ENCODE measurements at regions not wholly inside any gene's neighbourhood (a gene's known extent, or its start where the extent isn't known, plus 50 kb on each side); places are given as distances from the start of the nearest gene placed in this dataset.

- TF ChIP-seq, protein P1, sequence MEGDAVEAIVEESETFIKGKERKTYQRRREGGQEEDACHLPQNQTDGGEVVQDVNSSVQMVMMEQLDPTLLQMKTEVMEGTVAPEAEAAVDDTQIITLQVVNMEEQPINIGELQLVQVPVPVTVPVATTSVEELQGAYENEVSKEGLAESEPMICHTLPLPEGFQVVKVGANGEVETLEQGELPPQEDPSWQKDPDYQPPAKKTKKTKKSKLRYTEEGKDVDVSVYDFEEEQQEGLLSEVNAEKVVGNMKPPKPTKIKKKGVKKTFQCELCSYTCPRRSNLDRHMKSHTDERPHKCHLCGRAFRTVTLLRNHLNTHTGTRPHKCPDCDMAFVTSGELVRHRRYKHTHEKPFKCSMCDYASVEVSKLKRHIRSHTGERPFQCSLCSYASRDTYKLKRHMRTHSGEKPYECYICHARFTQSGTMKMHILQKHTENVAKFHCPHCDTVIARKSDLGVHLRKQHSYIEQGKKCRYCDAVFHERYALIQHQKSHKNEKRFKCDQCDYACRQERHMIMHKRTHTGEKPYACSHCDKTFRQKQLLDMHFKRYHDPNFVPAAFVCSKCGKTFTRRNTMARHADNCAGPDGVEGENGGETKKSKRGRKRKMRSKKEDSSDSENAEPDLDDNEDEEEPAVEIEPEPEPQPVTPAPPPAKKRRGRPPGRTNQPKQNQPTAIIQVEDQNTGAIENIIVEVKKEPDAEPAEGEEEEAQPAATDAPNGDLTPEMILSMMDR (IDR thresholded peaks at IDR 0.05; ENCODE audit: insufficient read depth, low read length, missing control alignments): peak; percentile 62
- DNase-seq (ENCODE audit: low read depth, low spot score): no peak
- ChIA-PET CTCF (interaction anchor here (0.6 to 2.5 kb wide), 44 partner anchors 8 to 506 kb away, joined by 3 to 25 read pairs (median 4); partner anchors contain the start of genes GRPR and S100G), POLR2A (interaction anchor here (0.6 to 0.7 kb wide), 2 partner anchors 28 to 588 kb away, joined by 3 read pairs; no protein-coding TSS in a partner anchor)
- no peak overlapping the region for H3K4me3 ChIP-seq (ENCODE audit: low read depth, low read length)
Measured at GRCh38 chrX:16436348-16437188, 213.4 kb upstream of the S100G start.

GRCh38 chrX:16440446-16440845 lies 209.5 kb upstream of the S100G start:
- H3K4me3 ChIP-seq (ENCODE audit: low read depth, low read length): no peak overlapping the region
- no peak for DNase-seq (ENCODE audit: low read depth, low spot score)
- TF ChIP-seq, protein P1 (IDR thresholded peaks at IDR 0.05; ENCODE audit: insufficient read depth, low read length, missing control alignments): no peak
- POLR2A ChIA-PET: no interaction called here
- CTCF ChIA-PET: no interaction called here

DNA sequence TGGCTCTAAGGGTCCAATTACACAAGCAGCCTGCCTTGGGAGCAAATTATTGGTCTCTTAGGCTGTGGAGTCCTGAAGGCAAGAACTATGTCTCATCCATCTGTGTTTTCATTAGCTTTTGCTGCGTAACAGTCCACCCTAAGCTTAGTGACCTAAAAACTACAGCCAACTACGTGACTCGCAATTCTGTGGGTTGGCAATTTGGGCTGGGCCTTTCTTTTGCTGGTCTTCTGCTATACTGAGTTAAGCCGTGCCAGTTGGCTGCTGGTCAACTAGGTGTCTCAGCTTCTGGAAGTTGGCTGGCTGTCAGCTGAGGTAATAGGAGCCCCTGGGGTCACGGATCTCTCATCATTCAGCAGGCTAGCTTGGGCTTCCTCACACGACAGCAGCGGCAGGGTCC lies 205.6 kb upstream of the S100G start:
- ChIA-PET CTCF (interaction anchor here (1.1 to 2.6 kb wide), 14 partner anchors 8 to 514 kb away, joined by 3 to 19 read pairs (median 6); partner anchors contain the start of genes GRPR and S100G), POLR2A (no interaction called here)

GRCh38 chrX:16445166-16445752 lies 204.7 kb upstream of the S100G start:
- no peak overlapping the region for H3K4me3 ChIP-seq (ENCODE audit: low read depth, low read length)
- CTCF ChIA-PET: interaction anchor here (1.0 to 2.6 kb wide), 15 partner anchors 9 to 333 kb away, joined by 3 to 19 read pairs (median 5); partner anchors contain the start of genes GRPR and S100G
- POLR2A ChIA-PET: no interaction called here
- DNase-seq (ENCODE audit: low read depth, low spot score): no peak
- TF ChIP-seq, protein P1 (IDR thresholded peaks at IDR 0.05; ENCODE audit: insufficient read depth, low read length, missing control alignments): peak; percentile 49

More for the DNA sequence above, 205.6 kb upstream of the S100G start:
- no peak for DNase-seq (ENCODE audit: low read depth, low spot score)
- TF ChIP-seq, protein P1 (IDR thresholded peaks at IDR 0.05; ENCODE audit: insufficient read depth, low read length, missing control alignments): no peak
- H3K4me3 ChIP-seq (ENCODE audit: low read depth, low read length): no peak overlapping the region

DNA sequence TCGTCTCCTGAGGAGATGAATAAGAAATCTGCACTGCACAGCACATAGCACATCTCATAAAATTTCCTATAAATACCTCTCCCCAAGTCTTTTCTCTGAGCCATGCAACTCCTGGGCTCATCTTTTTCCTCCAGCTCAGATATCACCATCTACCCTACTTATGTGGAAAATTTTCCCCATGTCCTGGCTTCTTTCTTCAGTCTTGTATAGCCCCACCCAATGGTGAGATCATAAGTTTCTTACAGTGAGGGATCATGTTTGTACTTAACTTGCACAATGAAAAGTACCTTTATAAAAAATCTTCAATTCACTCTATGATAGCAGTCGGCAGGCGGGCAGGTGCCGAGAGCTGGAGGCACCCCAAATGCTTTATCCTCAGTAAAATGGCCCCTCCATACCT lies 198.6 kb upstream of the S100G start:
- CTCF ChIA-PET: interaction anchor here (0.8 kb wide), 1 partner anchor 20 kb away, joined by 3 read pairs; no protein-coding TSS in a partner anchor
- TF ChIP-seq, protein P1 (IDR thresholded peaks at IDR 0.05; ENCODE audit: insufficient read depth, low read length, missing control alignments): no peak
- DNase-seq (ENCODE audit: low read depth, low spot score): no peak
- POLR2A ChIA-PET: no interaction called here
- no peak overlapping the region for H3K4me3 ChIP-seq (ENCODE audit: low read depth, low read length)

DNA sequence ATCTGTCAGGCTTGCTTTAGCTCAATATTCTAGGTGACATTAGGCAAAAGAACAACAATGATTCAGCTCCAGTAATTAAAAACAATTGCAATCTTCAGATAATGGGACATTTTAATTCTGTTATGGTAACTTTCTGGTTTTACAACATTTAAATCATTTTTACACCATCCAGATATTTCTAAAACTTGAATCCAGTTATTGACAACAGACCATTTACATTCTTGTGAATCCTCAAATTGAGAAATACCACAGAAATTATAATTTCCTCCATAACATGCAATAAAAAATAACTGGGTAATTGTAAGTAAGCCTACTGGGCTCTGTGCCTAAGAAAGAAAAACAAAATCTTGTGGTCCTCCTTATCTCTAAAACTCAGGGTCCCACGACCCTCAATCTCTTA lies 195.0 kb upstream of the S100G start:
- ChIA-PET CTCF (no interaction called here), POLR2A (no interaction called here)
- TF ChIP-seq, protein P1 (IDR thresholded peaks at IDR 0.05; ENCODE audit: insufficient read depth, low read length, missing control alignments): no peak
- DNase-seq (ENCODE audit: low read depth, low spot score): no peak
- H3K4me3 ChIP-seq (ENCODE audit: low read depth, low read length): no peak overlapping the region

Data from AG04449 (cell line).